Brain microvascular endothelial cell (primary cell): ENCODE measurements at regions not wholly inside any gene's neighbourhood (a gene's known extent, or its start where the extent isn't known, plus 50 kb on each side); places are given as distances from the start of the nearest gene placed in this dataset.
"Not testable (repeated sequence)": the region's sequence is repeated elsewhere in the genome, so short reads cannot be mapped to it uniquely, and the experiment has no call there.

Source experiments
- DNase-seq: peaks from one replicate; pipeline ENCODE4 v3.0.0-alpha.2; 2020
- H3K27ac ChIP-seq: fragments of 250-450 bp; sonication (Bioruptor Pico); 2 replicates; pipeline ENCODE4 v1.5.1; 2020; ENCODE audit warnings: mild to moderate bottlenecking, moderate library complexity
- H3K27me3 ChIP-seq: fragments of 250-450 bp; sonication (Bioruptor Pico); replicated peaks from 2 replicates; pipeline ENCODE4 v1.5.1; 2020; ENCODE audit warnings: mild to moderate bottlenecking
- H3K36me3 ChIP-seq: fragments of 250-450 bp; sonication (Bioruptor Pico); replicated peaks from 2 replicates; pipeline ENCODE4 v1.5.1; 2020; ENCODE audit warnings: mild to moderate bottlenecking
- H3K4me3 ChIP-seq: 2 replicates; pipeline ENCODE4 v1.5.1; 2011; ENCODE audit warnings: low read depth, mild to moderate bottlenecking, control low read depth, low read length, moderate library complexity
- CTCF ChIP-seq: IDR thresholded peaks from 2 replicates; pipeline ENCODE4 v1.5.1; 2011; ENCODE audit warnings: low read depth, mild to moderate bottlenecking, moderate library complexity, low read length, control low read depth, inconsistent platforms; ENCODE audit errors: missing control alignments
- in situ Hi-C: cut with HindIII; loops from 2 replicates; pipeline ENCODE4 v1.10.0; 2017; ENCODE audit warnings: low sequenced_read_pairs, low pct_ligation_motif_present

- H3K27me3 ChIP-seq, result no peaks in the 10 kb centered on the region
- in situ Hi-C loops, result no loop called here
- no peak for TF ChIP-seq CTCF
- no peak for DNase-seq
- H3K4me3 ChIP-seq, result no peak overlapping the region
- no peaks in the 10 kb centered on the region for H3K36me3 ChIP-seq
- no peak overlapping the region for H3K27ac ChIP-seq
These were observed 108.8 kb downstream of the FAM217A start for GRCh38 chr6:3970097-3970496.

- DNase-seq, H3K4me3 ChIP-seq, H3K27ac ChIP-seq, H3K36me3 ChIP-seq, in situ Hi-C loops, H3K27me3 ChIP-seq: not testable (repeated sequence)
These were observed 105.8 kb downstream of the FAM217A start for GRCh38 chr6:3973152-3973551.

GRCh38 chr6:3977875-3978711 lies 100.8 kb downstream of the FAM217A start:
- in situ Hi-C loops, result no loop called here
- H3K36me3 ChIP-seq, result no peaks in the 10 kb centered on the region
- DNase-seq, result peak; percentile 97
- H3K27ac ChIP-seq, result no peak overlapping the region
- peak; percentile 82 for TF ChIP-seq CTCF
- H3K4me3 ChIP-seq, result no peak overlapping the region
- H3K27me3 ChIP-seq, result no peaks in the 10 kb centered on the region

- DNase-seq, H3K36me3 ChIP-seq, H3K27ac ChIP-seq, H3K27me3 ChIP-seq, H3K4me3 ChIP-seq, in situ Hi-C loops: not testable (repeated sequence)
These were observed 100.0 kb downstream of the FAM217A start for GRCh38 chr6:3978966-3979365.

GRCh38 chr6:3981917-3982316 lies 97.0 kb downstream of the FAM217A start:
- H3K27ac ChIP-seq, result no peak overlapping the region
- TF ChIP-seq CTCF, result no peak
- H3K36me3 ChIP-seq, result no peaks in the 10 kb centered on the region
- H3K27me3 ChIP-seq, result no peaks in the 10 kb centered on the region
- no peak overlapping the region for H3K4me3 ChIP-seq
- DNase-seq, result no peak
- in situ Hi-C loops, result no loop called here

- H3K4me3 ChIP-seq, result no peak overlapping the region
- H3K27ac ChIP-seq, result no peak overlapping the region
- no peak for DNase-seq
- no peaks in the 10 kb centered on the region for H3K36me3 ChIP-seq
- TF ChIP-seq CTCF, result no peak
- H3K27me3 ChIP-seq, result no peaks in the 10 kb centered on the region
- in situ Hi-C loops, result no loop called here
These were observed 95.2 kb downstream of the FAM217A start for GRCh38 chr6:3983778-3984177.

GRCh38 chr6:3984494-3984893 lies 94.4 kb downstream of the FAM217A start:
- no peak overlapping the region for H3K27ac ChIP-seq
- DNase-seq, result no peak
- H3K36me3 ChIP-seq, result no peaks in the 10 kb centered on the region
- no peaks in the 10 kb centered on the region for H3K27me3 ChIP-seq
- TF ChIP-seq CTCF, result no peak
- in situ Hi-C loops, result no loop called here
- no peak overlapping the region for H3K4me3 ChIP-seq
